Skeletal muscle tissue (tissue), 3 donors: ENCODE measurements at regions not wholly inside any gene's neighbourhood (a gene's known extent, or its start where the extent isn't known, plus 50 kb on each side); places are given as distances from the start of the nearest gene placed in this dataset.

ENCODE experiments used
- H3K27ac ChIP-seq: one replicate; pipeline ENCODE4 v1.7.0; 2013; ENCODE audit warnings: mild to moderate bottlenecking, low read depth, low read length, inconsistent platforms
- H3K27me3 ChIP-seq, 3 donors: one replicate each; pipeline ENCODE4 v1.7.0; 2013; ENCODE audit warnings: low read length in 3 of 3; ENCODE audit not compliant: control insufficient read depth in 3 of 3, insufficient read depth in 3 of 3
- H3K36me3 ChIP-seq, 3 donors: one replicate each; pipeline ENCODE4 v1.7.0; 2013; ENCODE audit warnings: low read length in 3 of 3; ENCODE audit not compliant: control insufficient read depth in 3 of 3, insufficient read depth in 3 of 3
- H3K4me1 ChIP-seq, 3 donors: one replicate each; pipeline ENCODE4 v1.7.0; 2013; ENCODE audit warnings: low read length in 3 of 3, mild to moderate bottlenecking in 3 of 3; ENCODE audit not compliant: control insufficient read depth in 3 of 3, insufficient read depth in 3 of 3
- H3K4me3 ChIP-seq, 3 donors: one replicate each; pipeline ENCODE4 v1.7.0; 2013; ENCODE audit warnings: low read length in 3 of 3
- H3K9ac ChIP-seq, 3 donors: one replicate each; pipeline ENCODE4 v1.7.0; 2013; ENCODE audit warnings: low read length in 3 of 3, mild to moderate bottlenecking in 3 of 3, moderate library complexity in 2 of 3, low read depth in 1 of 3
- H3K9me3 ChIP-seq, 3 donors: one replicate each; pipeline ENCODE4 v1.7.0; 2013; ENCODE audit warnings: low read length in 3 of 3; ENCODE audit not compliant: control insufficient read depth in 3 of 3
- donor health status: Osteomylitis.

- H3K9me3 ChIP-seq: no peaks in the 10 kb centered on the region
- no peaks in the 10 kb centered on the region for H3K36me3 ChIP-seq
- H3K9ac ChIP-seq: no peak overlapping the region
- H3K27me3 ChIP-seq: no peaks in the 10 kb centered on the region
- H3K27ac ChIP-seq: no peak overlapping the region
- H3K4me1 ChIP-seq: peaks cover 0 to 5% (median 4%) of the 10 kb centered on the region in 3 donors
- no peak overlapping the region for H3K4me3 ChIP-seq
Measured at GRCh38 chr12:42673535-42673934, 84.0 kb upstream of the PRICKLE1 start.

- Histone ChIP-seq H3K9ac (no peak overlapping the region), H3K4me3 (no peak overlapping the region), H3K9me3 (no peaks in the 10 kb centered on the region), H3K4me1 (no peaks in the 10 kb centered on the region), H3K27ac (no peak overlapping the region), H3K27me3 (no peaks in the 10 kb centered on the region), H3K36me3 (no peaks in the 10 kb centered on the region)
Measured at GRCh38 chr12:42670719-42671118, 81.2 kb upstream of the PRICKLE1 start.

- no peaks in the 10 kb centered on the region for H3K27me3 ChIP-seq
- H3K4me1 ChIP-seq: no peaks in the 10 kb centered on the region
- H3K36me3 ChIP-seq: no peaks in the 10 kb centered on the region
- H3K4me3 ChIP-seq: no peak overlapping the region
- no peak overlapping the region for H3K9ac ChIP-seq
- H3K9me3 ChIP-seq: no peaks in the 10 kb centered on the region
- H3K27ac ChIP-seq: no peak overlapping the region
Measured at GRCh38 chr12:42669553-42669952, 80.0 kb upstream of the PRICKLE1 start.

GRCh38 chr12:42666671-42667243 lies 77.2 kb upstream of the PRICKLE1 start:
- Histone ChIP-seq H3K4me1 (no peaks in the 10 kb centered on the region), H3K4me3 (no peak overlapping the region), H3K27ac (no peak overlapping the region), H3K27me3 (no peaks in the 10 kb centered on the region), H3K9ac (no peak overlapping the region), H3K36me3 (no peaks in the 10 kb centered on the region), H3K9me3 (no peaks in the 10 kb centered on the region)

GRCh38 chr12:42663621-42664020 lies 74.1 kb upstream of the PRICKLE1 start:
- Histone ChIP-seq H3K4me1 (peaks cover 5 to 8% (median 7%) of the 10 kb centered on the region in 3 donors), H3K36me3 (no peaks in the 10 kb centered on the region), H3K9me3 (no peaks in the 10 kb centered on the region), H3K4me3 (no peak overlapping the region), H3K27ac (no peak overlapping the region), H3K27me3 (no peaks in the 10 kb centered on the region), H3K9ac (no peak overlapping the region)

GRCh38 chr12:42660968-42661937 lies 71.7 kb upstream of the PRICKLE1 start:
- no peaks in the 10 kb centered on the region for H3K9me3 ChIP-seq
- H3K4me3 ChIP-seq: no peak overlapping the region
- H3K27ac ChIP-seq: peak overlapping the region; percentile 39
- peak overlapping the region in 1 of 3 donors; percentile 28 for H3K9ac ChIP-seq
- no peaks in the 10 kb centered on the region for H3K27me3 ChIP-seq
- H3K4me1 ChIP-seq: peaks cover 5 to 8% (median 7%) of the 10 kb centered on the region in 3 donors
- no peaks in the 10 kb centered on the region for H3K36me3 ChIP-seq

GRCh38 chr12:42660117-42660516 lies 70.6 kb upstream of the PRICKLE1 start:
- no peak overlapping the region for H3K27ac ChIP-seq
- H3K4me3 ChIP-seq: no peak overlapping the region
- no peaks in the 10 kb centered on the region for H3K27me3 ChIP-seq
- H3K9ac ChIP-seq: no peak overlapping the region
- H3K36me3 ChIP-seq: no peaks in the 10 kb centered on the region
- no peaks in the 10 kb centered on the region for H3K9me3 ChIP-seq
- peaks cover 5 to 8% (median 7%) of the 10 kb centered on the region in 3 donors for H3K4me1 ChIP-seq

GRCh38 chr12:42652048-42652447 lies 62.5 kb upstream of the PRICKLE1 start:
- Histone ChIP-seq H3K9ac (no peak overlapping the region), H3K27ac (no peak overlapping the region), H3K4me3 (no peak overlapping the region), H3K4me1 (no peaks in the 10 kb centered on the region), H3K36me3 (no peaks in the 10 kb centered on the region), H3K9me3 (no peaks in the 10 kb centered on the region), H3K27me3 (no peaks in the 10 kb centered on the region)

- Histone ChIP-seq H3K4me3 (no peak overlapping the region), H3K9ac (no peak overlapping the region), H3K36me3 (no peaks in the 10 kb centered on the region), H3K27ac (no peak overlapping the region), H3K9me3 (no peaks in the 10 kb centered on the region), H3K27me3 (no peaks in the 10 kb centered on the region), H3K4me1 (no peaks in the 10 kb centered on the region)
Measured at GRCh38 chr12:42648061-42648460, 58.5 kb upstream of the PRICKLE1 start.

GRCh38 chr12:42643881-42644579 lies 54.5 kb upstream of the PRICKLE1 start:
- H3K36me3 ChIP-seq: no peaks in the 10 kb centered on the region
- H3K4me1 ChIP-seq: no peaks in the 10 kb centered on the region
- no peaks in the 10 kb centered on the region for H3K9me3 ChIP-seq
- H3K4me3 ChIP-seq: no peak overlapping the region
- H3K27me3 ChIP-seq: no peaks in the 10 kb centered on the region
- H3K27ac ChIP-seq: no peak overlapping the region
- H3K9ac ChIP-seq: no peak overlapping the region
